Transverse colon (tissue), 4 donors: ENCODE measurements at regions not wholly inside any gene's neighbourhood (a gene's known extent, or its start where the extent isn't known, plus 50 kb on each side); places are given as distances from the start of the nearest gene placed in this dataset.

ENCODE experiments used
- DNase-seq: peaks from one replicate; pipeline ENCODE4 v3.0.0-alpha.2; 2019
- H3K27ac ChIP-seq, 4 donors: fragments of 200-600 bp; sonication (generic); 2 replicates each; pipeline ENCODE4 v1.5.1; 2016 to 2018; ENCODE audit warnings: inconsistent platforms in 4 of 4
- H3K27me3 ChIP-seq: fragments of 200-600 bp; sonication (generic); 2 replicates; pipeline ENCODE4 v1.5.1; 2017; ENCODE audit warnings: inconsistent platforms
- H3K36me3 ChIP-seq, 4 donors: fragments of 200-600 bp; sonication (generic); 2 replicates each; pipeline ENCODE4 v1.5.1; 2017 to 2019; ENCODE audit warnings: inconsistent platforms in 4 of 4
- H3K4me1 ChIP-seq, 4 donors: fragments of 200-600 bp; sonication (generic); 2 replicates each; pipeline ENCODE4 v1.5.1; 2017 to 2020; ENCODE audit warnings: inconsistent platforms in 4 of 4
- H3K4me3 ChIP-seq, 4 donors: fragments of 200-600 bp; sonication (generic); 1 replicate in 1 of 4; 2 replicates in 3 of 4; pipeline versions ENCODE4 v1.5.1 to v1.6.1; 2017 to 2019; ENCODE audit warnings: inconsistent platforms in 4 of 4
- H3K9me3 ChIP-seq, 2 donors: fragments of 200-600 bp; sonication (generic); 2 replicates each; pipeline ENCODE4 v1.5.1; 2017 to 2019; ENCODE audit warnings: inconsistent platforms in 2 of 2
- EP300 ChIP-seq: sonication (generic); formaldehyde crosslinking; IDR thresholded peaks from one replicate; pipeline ENCODE4 v1.6.1; 2017; ENCODE audit warnings: antibody characterized with exemption, low read depth
- POLR2A ChIP-seq: fragments of 450-650 bp; IDR thresholded peaks from one replicate; pipeline ENCODE4 v1.6.1; 2016; ENCODE audit warnings: antibody characterized with exemption, mild to moderate bottlenecking, moderate library complexity
- POLR2AphosphoS5 ChIP-seq, 3 donors: sonication (generic); formaldehyde crosslinking; IDR thresholded peaks; one replicate each; pipeline ENCODE4 v1.6.1; 2016; ENCODE audit warnings: antibody characterized with exemption in 3 of 3
- WGBS, 2 donors: methylation state at CpG; one replicate each; pipeline ENCODE4 v1.1.5; 2018; ENCODE audit warnings: low coverage in 1 of 2; 5-methylcytosine and 5-hydroxymethylcytosine counted together
- in situ Hi-C, 4 donors: fragments of 200-750 bp; cut with MboI; loops; one replicate each; pipeline versions ENCODE4 v1.15.0 to v1.15.1; 2017; ENCODE audit warnings: low sequenced_read_pairs in 3 of 4, low pct_ligation_motif_present in 1 of 4, low pct_unique_long_range_greater_than_20kb in 1 of 4
- intact Hi-C: fragments of 100-400 bp; cut with DNase I; formaldehyde crosslinking; loops from one replicate; pipeline ENCODE4 v1.15.1; 2023; ENCODE audit warnings: low total_unique reads
- TF ChIP-seq, protein P1 (sequence below), 5 experiments: fragments of 200-600 bp in 3 of 5; fragments of 450-650 bp in 2 of 5; sonication (generic) in 3 of 5; IDR thresholded peaks; 1 replicate in 2 of 5; 2 replicates in 3 of 5; pipeline ENCODE4 v1.5.1; 2016 to 2017; ENCODE audit warnings: antibody characterized with exemption in 5 of 5, inconsistent platforms in 3 of 5, mild to moderate bottlenecking in 2 of 5, moderate library complexity in 1 of 5

DNA sequence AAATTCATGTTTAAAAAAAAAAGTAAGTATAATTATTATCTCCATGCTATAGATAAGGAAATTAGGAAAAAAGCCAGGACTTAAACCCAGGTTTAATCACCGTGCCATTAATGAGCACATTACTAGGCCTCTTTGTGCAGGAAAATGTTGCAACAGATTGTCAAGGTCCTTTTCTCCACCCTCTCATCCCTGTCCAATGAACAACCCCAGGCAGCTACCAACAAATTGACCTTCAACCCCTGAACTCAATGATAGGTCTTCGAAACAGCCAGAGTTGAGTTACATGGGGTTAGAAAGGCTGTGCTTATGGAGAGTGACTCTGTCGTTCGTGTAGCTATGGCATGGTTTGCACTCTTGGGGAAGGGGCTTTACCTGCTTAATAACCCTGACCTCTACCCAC is 84.2 kb upstream of the CTNNB1 start:
- in situ Hi-C loops (no loop called here), intact Hi-C loops (no loop called here)
- no peak for DNase-seq
- Histone ChIP-seq H3K4me1 (peaks cover 3 to 34% (median 15%) of the 10 kb centered on the region in 4 donors), H3K4me3 (no peak overlapping the region), H3K36me3 (no peaks in the 10 kb centered on the region), H3K9me3 (no peaks in the 10 kb centered on the region), H3K27ac (no peak overlapping the region), H3K27me3 (no peaks in the 10 kb centered on the region)
- WGBS, 2 donors, result 85 to 92% methylated on average over 1 to 4 of the region's 4 CpGs
- TF ChIP-seq POLR2AphosphoS5 (IDR thresholded peaks at IDR 0.05), result no peak
- no peak for TF ChIP-seq EP300
- TF ChIP-seq, protein P1, sequence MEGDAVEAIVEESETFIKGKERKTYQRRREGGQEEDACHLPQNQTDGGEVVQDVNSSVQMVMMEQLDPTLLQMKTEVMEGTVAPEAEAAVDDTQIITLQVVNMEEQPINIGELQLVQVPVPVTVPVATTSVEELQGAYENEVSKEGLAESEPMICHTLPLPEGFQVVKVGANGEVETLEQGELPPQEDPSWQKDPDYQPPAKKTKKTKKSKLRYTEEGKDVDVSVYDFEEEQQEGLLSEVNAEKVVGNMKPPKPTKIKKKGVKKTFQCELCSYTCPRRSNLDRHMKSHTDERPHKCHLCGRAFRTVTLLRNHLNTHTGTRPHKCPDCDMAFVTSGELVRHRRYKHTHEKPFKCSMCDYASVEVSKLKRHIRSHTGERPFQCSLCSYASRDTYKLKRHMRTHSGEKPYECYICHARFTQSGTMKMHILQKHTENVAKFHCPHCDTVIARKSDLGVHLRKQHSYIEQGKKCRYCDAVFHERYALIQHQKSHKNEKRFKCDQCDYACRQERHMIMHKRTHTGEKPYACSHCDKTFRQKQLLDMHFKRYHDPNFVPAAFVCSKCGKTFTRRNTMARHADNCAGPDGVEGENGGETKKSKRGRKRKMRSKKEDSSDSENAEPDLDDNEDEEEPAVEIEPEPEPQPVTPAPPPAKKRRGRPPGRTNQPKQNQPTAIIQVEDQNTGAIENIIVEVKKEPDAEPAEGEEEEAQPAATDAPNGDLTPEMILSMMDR (IDR thresholded peaks at IDR 0.05), result no peak
- no peak for TF ChIP-seq POLR2A

DNA sequence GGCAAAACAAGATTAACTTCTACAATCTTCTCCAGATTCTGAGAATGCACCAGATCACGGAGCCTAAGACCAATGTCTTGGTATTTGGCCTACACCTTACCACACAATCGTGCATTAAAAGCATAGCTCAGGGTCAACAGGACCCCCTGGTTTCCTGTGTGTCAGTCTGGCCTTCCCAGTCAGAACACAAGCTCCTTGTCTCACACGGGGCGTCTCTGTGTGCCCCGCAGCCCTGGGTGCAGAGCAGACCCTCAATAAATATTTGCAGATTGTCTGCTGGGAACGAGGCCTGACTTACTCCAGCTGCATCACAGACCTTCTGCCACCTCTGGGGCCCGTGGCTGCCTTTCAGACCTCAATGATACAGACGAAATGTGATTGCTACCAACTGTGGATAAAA is 82.5 kb upstream of the CTNNB1 start:
- H3K36me3 ChIP-seq, result no peaks in the 10 kb centered on the region
- TF ChIP-seq POLR2AphosphoS5 (IDR thresholded peaks at IDR 0.05), result no peak
- 64 to 92% methylated on average over 2 to 8 of the region's 8 CpGs for WGBS, 2 donors
- no peaks in the 10 kb centered on the region for H3K27me3 ChIP-seq
- no peak overlapping the region for H3K4me3 ChIP-seq
- H3K4me1 ChIP-seq, result peaks cover 3 to 37% (median 15%) of the 10 kb centered on the region in 4 donors
- H3K27ac ChIP-seq, result peak overlapping the region; percentile 43 to 51 (median 48)
- DNase-seq, result no peak
- in situ Hi-C loops, result no loop called here
- intact Hi-C loops, result no loop called here
- no peaks in the 10 kb centered on the region for H3K9me3 ChIP-seq

DNA sequence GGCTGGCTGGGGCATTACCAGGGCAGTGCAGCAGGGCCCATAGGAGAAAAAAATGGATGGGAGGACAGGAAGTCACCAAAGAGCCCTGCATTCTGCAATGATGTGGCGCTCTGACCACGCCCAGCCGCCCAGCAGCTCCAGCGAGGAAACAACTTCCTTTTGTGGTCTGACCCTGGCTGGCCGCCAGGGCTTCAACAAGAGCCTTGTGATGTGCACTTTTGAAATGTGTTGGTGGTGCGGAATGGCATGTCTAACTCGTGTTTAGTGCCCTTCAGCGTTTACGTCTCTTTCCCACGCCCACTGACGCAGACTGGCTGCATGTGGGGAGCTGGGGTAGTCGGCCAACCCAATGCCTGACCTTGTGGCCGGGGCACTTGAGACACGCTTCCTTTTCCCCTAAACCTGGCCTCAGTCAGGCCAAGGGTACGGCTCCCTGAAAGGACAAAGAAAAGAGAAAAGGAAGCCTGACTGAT is 81.9 kb upstream of the CTNNB1 start:
- Histone ChIP-seq H3K4me3 (no peak overlapping the region), H3K27me3 (no peaks in the 10 kb centered on the region), H3K36me3 (no peaks in the 10 kb centered on the region), H3K9me3 (no peaks in the 10 kb centered on the region), H3K4me1 (peaks cover 3 to 37% (median 15%) of the 10 kb centered on the region in 4 donors), H3K27ac (peak overlapping the region; percentile 43 to 51 (median 48))
- DNase-seq, result peak; percentile 90
- TF ChIP-seq, protein P1 (IDR thresholded peaks at IDR 0.05), result peak in 4 of 5 experiments; percentile 7 to 38 (median 18)
- TF ChIP-seq POLR2AphosphoS5 (IDR thresholded peaks at IDR 0.05) (peak; percentile 35 to 51 (median 44)), EP300 (no peak)
- intact Hi-C loops (no loop called here), in situ Hi-C loops (no loop called here)
- WGBS, 2 donors, result 29% methylated on average over 12 of the region's 15 CpGs; no CpG with 5 or more reads in 1 of the 2 donors

DNA sequence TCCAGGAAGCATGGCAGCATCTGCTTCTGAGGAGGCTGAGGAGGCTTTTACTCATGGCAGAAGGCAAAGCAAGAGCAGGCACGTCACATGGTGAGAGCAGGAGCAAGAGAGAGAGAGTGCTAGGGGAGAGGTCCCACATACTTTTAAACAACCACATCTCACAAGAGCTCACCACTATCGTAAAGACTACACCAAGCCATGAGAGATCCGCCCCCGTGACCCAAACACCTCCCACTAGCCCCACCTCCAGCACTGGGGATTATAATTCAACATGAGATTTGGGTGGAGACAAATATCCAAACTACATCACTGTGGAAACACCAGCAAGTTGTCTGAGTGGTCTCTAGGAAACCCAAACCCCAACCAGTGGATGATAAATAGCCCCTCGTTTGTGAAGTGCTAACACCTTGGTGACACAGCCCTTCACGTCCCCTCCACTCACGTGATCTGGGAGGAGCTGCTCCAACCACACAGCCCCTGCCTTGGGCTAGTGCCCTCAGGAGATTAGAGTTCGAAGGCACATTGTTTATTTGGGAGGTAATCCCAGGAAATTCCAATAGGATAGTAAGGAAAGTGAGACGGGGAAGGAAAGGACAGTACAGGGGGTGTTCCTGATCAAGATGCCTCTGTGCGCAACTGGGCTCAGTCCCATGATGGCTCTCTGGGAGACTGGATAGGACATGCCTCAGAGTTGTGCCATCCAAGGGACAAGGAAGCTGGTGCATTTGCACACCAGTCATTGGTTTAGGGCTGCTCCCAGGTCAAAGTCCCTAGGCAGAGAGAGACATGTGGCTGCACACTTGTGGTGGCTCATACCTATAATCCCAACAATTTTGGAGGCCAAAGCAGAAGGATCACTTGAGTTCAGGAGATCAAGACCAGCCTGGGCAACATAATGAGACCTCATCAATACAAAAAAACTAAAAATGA is 80.6 kb upstream of the CTNNB1 start:
- peaks cover 3 to 37% (median 15%) of the 10 kb centered on the region in 4 donors for H3K4me1 ChIP-seq
- H3K36me3 ChIP-seq, result no peaks in the 10 kb centered on the region
- TF ChIP-seq POLR2A (no peak), EP300 (no peak), POLR2AphosphoS5 (IDR thresholded peaks at IDR 0.05) (no peak)
- TF ChIP-seq, protein P1 (IDR thresholded peaks at IDR 0.05), result no peak
- H3K27ac ChIP-seq, result peak overlapping the region in 2 of 4 donors; percentile 43 to 50
- WGBS, 2 donors, result 74 to 77% methylated on average over 7 to 10 of the region's 10 CpGs
- no peaks in the 10 kb centered on the region for H3K9me3 ChIP-seq
- in situ Hi-C loops (no loop called here), intact Hi-C loops (no loop called here)
- no peak overlapping the region for H3K4me3 ChIP-seq
- peak; percentile 59 for DNase-seq
- no peaks in the 10 kb centered on the region for H3K27me3 ChIP-seq
